ENCODE measurements at regions not wholly inside any gene's neighbourhood (a gene's known extent, or its start where the extent isn't known, plus 50 kb on each side); places are given as distances from the start of the nearest gene placed in this dataset.

GRCh38 chr6:40955178-40955545 is 83.9 kb downstream of the UNC5CL start:
- H3K36me3 ChIP-seq (ENCODE audit: control insufficient read depth in 2 of 2, extremely low read depth in 1 of 2, insufficient read depth in 2 of 2, low read length in 2 of 2), result no peaks in the 10 kb centered on the region
- no peak for DNase-seq (ENCODE audit: low read depth, low spot score)
- no peak overlapping the region for H3K9ac ChIP-seq (ENCODE audit: control insufficient read depth, extremely low read depth, insufficient read depth, low read length)
- H3K4me1 ChIP-seq (ENCODE audit: control insufficient read depth, extremely low read depth, insufficient read depth, low read length), result peaks cover 48% of the 10 kb centered on the region
- H3K4me3 ChIP-seq (ENCODE audit: control insufficient read depth in 2 of 3, extremely low read depth in 1 of 3, insufficient read depth in 2 of 3, low read depth in 1 of 3, low read length in 3 of 3), result no peak overlapping the region
- H3K9me1 ChIP-seq (ENCODE audit: control insufficient read depth, extremely low read depth, insufficient read depth, low read length), result no peaks in the 10 kb centered on the region
- no peak overlapping the region for H2AFZ ChIP-seq (ENCODE audit: control insufficient read depth, low read length)
- FAIRE-seq, result no peak
- TF ChIP-seq, protein P1, sequence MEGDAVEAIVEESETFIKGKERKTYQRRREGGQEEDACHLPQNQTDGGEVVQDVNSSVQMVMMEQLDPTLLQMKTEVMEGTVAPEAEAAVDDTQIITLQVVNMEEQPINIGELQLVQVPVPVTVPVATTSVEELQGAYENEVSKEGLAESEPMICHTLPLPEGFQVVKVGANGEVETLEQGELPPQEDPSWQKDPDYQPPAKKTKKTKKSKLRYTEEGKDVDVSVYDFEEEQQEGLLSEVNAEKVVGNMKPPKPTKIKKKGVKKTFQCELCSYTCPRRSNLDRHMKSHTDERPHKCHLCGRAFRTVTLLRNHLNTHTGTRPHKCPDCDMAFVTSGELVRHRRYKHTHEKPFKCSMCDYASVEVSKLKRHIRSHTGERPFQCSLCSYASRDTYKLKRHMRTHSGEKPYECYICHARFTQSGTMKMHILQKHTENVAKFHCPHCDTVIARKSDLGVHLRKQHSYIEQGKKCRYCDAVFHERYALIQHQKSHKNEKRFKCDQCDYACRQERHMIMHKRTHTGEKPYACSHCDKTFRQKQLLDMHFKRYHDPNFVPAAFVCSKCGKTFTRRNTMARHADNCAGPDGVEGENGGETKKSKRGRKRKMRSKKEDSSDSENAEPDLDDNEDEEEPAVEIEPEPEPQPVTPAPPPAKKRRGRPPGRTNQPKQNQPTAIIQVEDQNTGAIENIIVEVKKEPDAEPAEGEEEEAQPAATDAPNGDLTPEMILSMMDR (optimal IDR thresholded peaks at IDR 0.05 in 1 of 3, IDR thresholded peaks at IDR 0.05 in 1 of 3, conservative IDR thresholded peaks at IDR 0.05 in 1 of 3; ENCODE audit: extremely low read depth in 1 of 3, insufficient read depth in 2 of 3, low read length in 3 of 3), result no peak
- no peak for TF ChIP-seq EZH2 (IDR thresholded peaks at IDR 0.05; ENCODE audit: low read length)
- no peaks in the 10 kb centered on the region for H3K9me3 ChIP-seq (ENCODE audit: control insufficient read depth, low read depth, low read length)
- no peaks in the 10 kb centered on the region for H4K20me1 ChIP-seq (ENCODE audit: control insufficient read depth, extremely low read depth, insufficient read depth, low read length)
- H3K79me2 ChIP-seq (ENCODE audit: control insufficient read depth, insufficient read depth, low read length), result no peaks in the 10 kb centered on the region
- H3K27ac ChIP-seq (ENCODE audit: control insufficient read depth, insufficient read depth, low read length), result no peak overlapping the region
- no peaks in the 10 kb centered on the region for H3K27me3 ChIP-seq (ENCODE audit: control insufficient read depth, extremely low read depth, insufficient read depth, low read length)
- dilution Hi-C loops (cut with MboI; ENCODE audit: extremely low pct_ligation_motif_present, low sequenced_read_pairs), result no loop called here
- H3K4me2 ChIP-seq (ENCODE audit: control insufficient read depth, extremely low read depth, insufficient read depth, low read depth, low read length), result no peak overlapping the region

- Histone ChIP-seq H3K36me3 (ENCODE audit: control insufficient read depth in 2 of 2, extremely low read depth in 1 of 2, insufficient read depth in 2 of 2, low read length in 2 of 2) (no peaks in the 10 kb centered on the region), H3K4me2 (ENCODE audit: control insufficient read depth, extremely low read depth, insufficient read depth, low read depth, low read length) (no peak overlapping the region), H3K27ac (ENCODE audit: control insufficient read depth, insufficient read depth, low read length) (no peak overlapping the region), H3K27me3 (ENCODE audit: control insufficient read depth, extremely low read depth, insufficient read depth, low read length) (no peaks in the 10 kb centered on the region), H3K9me1 (ENCODE audit: control insufficient read depth, extremely low read depth, insufficient read depth, low read length) (no peaks in the 10 kb centered on the region), H3K9me3 (ENCODE audit: control insufficient read depth, low read depth, low read length) (no peaks in the 10 kb centered on the region), H4K20me1 (ENCODE audit: control insufficient read depth, extremely low read depth, insufficient read depth, low read length) (no peaks in the 10 kb centered on the region), H3K9ac (ENCODE audit: control insufficient read depth, extremely low read depth, insufficient read depth, low read length) (no peak overlapping the region), H2AFZ (ENCODE audit: control insufficient read depth, low read length) (no peak overlapping the region), H3K4me3 (ENCODE audit: control insufficient read depth in 2 of 3, extremely low read depth in 1 of 3, insufficient read depth in 2 of 3, low read depth in 1 of 3, low read length in 3 of 3) (no peak overlapping the region), H3K4me1 (ENCODE audit: control insufficient read depth, extremely low read depth, insufficient read depth, low read length) (peaks cover 52% of the 10 kb centered on the region), H3K79me2 (ENCODE audit: control insufficient read depth, insufficient read depth, low read length) (no peaks in the 10 kb centered on the region)
- dilution Hi-C loops (cut with MboI; ENCODE audit: extremely low pct_ligation_motif_present, low sequenced_read_pairs), result no loop called here
- TF ChIP-seq, protein P1 (optimal IDR thresholded peaks at IDR 0.05 in 1 of 3, IDR thresholded peaks at IDR 0.05 in 1 of 3, conservative IDR thresholded peaks at IDR 0.05 in 1 of 3; ENCODE audit: extremely low read depth in 1 of 3, insufficient read depth in 2 of 3, low read length in 3 of 3), result no peak
- no peak for TF ChIP-seq EZH2 (IDR thresholded peaks at IDR 0.05; ENCODE audit: low read length)
- FAIRE-seq (no peak), DNase-seq (ENCODE audit: low read depth, low spot score) (no peak)
These were observed 84.4 kb downstream of the UNC5CL start for GRCh38 chr6:40954446-40955177.
